ENCODE measurements at regions not wholly inside any gene's neighbourhood (a gene's known extent, or its start where the extent isn't known, plus 50 kb on each side); places are given as distances from the start of the nearest gene placed in this dataset.
"Not testable (repeated sequence)": the region's sequence is repeated elsewhere in the genome, so short reads cannot be mapped to it uniquely, and the experiment has no call there.

- DNase-seq (ENCODE audit: low read depth), result no peak
Observed at GRCh38 chrX:40245488-40246071, 147.8 kb upstream of the BCOR start.

- no peak for DNase-seq (ENCODE audit: low read depth)
Observed at GRCh38 chrX:40244980-40245379, 147.2 kb upstream of the BCOR start.

GRCh38 chrX:40243755-40244515, 146.2 kb upstream of the BCOR start:
- DNase-seq (ENCODE audit: low read depth), result no peak

- DNase-seq (ENCODE audit: low read depth), result no peak
Observed at GRCh38 chrX:40240844-40241243, 143.1 kb upstream of the BCOR start.

- DNase-seq (ENCODE audit: low read depth), result no peak
Observed at GRCh38 chrX:40237731-40238178, 140.0 kb upstream of the BCOR start.

- no peak for DNase-seq (ENCODE audit: low read depth)
Observed at GRCh38 chrX:40230646-40231045, 132.9 kb upstream of the BCOR start.

GRCh38 chrX:40227125-40227524, 129.4 kb upstream of the BCOR start:
- no peak for DNase-seq (ENCODE audit: low read depth)

GRCh38 chrX:40224658-40225057, 126.9 kb upstream of the BCOR start:
- no peak for DNase-seq (ENCODE audit: low read depth)

GRCh38 chrX:40222612-40223011, 124.9 kb upstream of the BCOR start:
- DNase-seq (ENCODE audit: low read depth), result not testable (repeated sequence)

GRCh38 chrX:40213092-40213491, 115.3 kb upstream of the BCOR start:
- DNase-seq (ENCODE audit: low read depth), result no peak

- DNase-seq (ENCODE audit: low read depth), result no peak
Observed at GRCh38 chrX:40209951-40210617, 112.3 kb upstream of the BCOR start.

- no peak for DNase-seq (ENCODE audit: low read depth)
Observed at GRCh38 chrX:40207626-40208025, 109.9 kb upstream of the BCOR start.

- no peak for DNase-seq (ENCODE audit: low read depth)
Observed at GRCh38 chrX:40205471-40205870, 107.7 kb upstream of the BCOR start.

GRCh38 chrX:40202456-40202855, 104.7 kb upstream of the BCOR start:
- DNase-seq (ENCODE audit: low read depth), result no peak

- no peak for DNase-seq (ENCODE audit: low read depth)
Observed at GRCh38 chrX:40201329-40201885, 103.6 kb upstream of the BCOR start.

GRCh38 chrX:40199704-40200103, 101.9 kb upstream of the BCOR start:
- DNase-seq (ENCODE audit: low read depth), result no peak

- no peak for DNase-seq (ENCODE audit: low read depth)
Observed at GRCh38 chrX:40197071-40197470, 99.3 kb upstream of the BCOR start.

- no peak for DNase-seq (ENCODE audit: low read depth)
Observed at GRCh38 chrX:40195368-40195767, 97.6 kb upstream of the BCOR start.

- no peak for DNase-seq (ENCODE audit: low read depth)
Observed at GRCh38 chrX:40192196-40192595, 94.4 kb upstream of the BCOR start.

GRCh38 chrX:40189637-40190036, 91.9 kb upstream of the BCOR start:
- no peak for DNase-seq (ENCODE audit: low read depth)

- DNase-seq (ENCODE audit: low read depth), result no peak
Observed at GRCh38 chrX:40188573-40189417, 91.0 kb upstream of the BCOR start.

GRCh38 chrX:40184968-40185367, 87.2 kb upstream of the BCOR start:
- DNase-seq (ENCODE audit: low read depth), result no peak

Measured in activated T-cell treated with anti-CD3 and anti-CD28 coated beads for 1 hour (primary cell).